ENCODE measurements at regions not wholly inside any gene's neighbourhood (a gene's known extent, or its start where the extent isn't known, plus 50 kb on each side); places are given as distances from the start of the nearest gene placed in this dataset.

GRCh38 chr2:2719781-2720180 lies 388.7 kb upstream of the MYT1L start:
- TF ChIP-seq POLR2A (IDR thresholded peaks at IDR 0.05) = no peak
- no peak for TF ChIP-seq CTCF (IDR thresholded peaks at IDR 0.05)

All from right lobe of liver (tissue), 4 donors.